GM19395 (cell line): ENCODE measurements at regions not wholly inside any gene's neighbourhood (a gene's known extent, or its start where the extent isn't known, plus 50 kb on each side); places are given as distances from the start of the nearest gene placed in this dataset.

ENCODE experiments used
- ATAC-seq: cut with Tn5 transposase; IDR thresholded peaks from one replicate; pipeline ENCODE4 v1.9.1; 2021; ENCODE audit warnings: mild to moderate bottlenecking, moderate library complexity; ENCODE audit not compliant: unreplicated experiment

DNA sequence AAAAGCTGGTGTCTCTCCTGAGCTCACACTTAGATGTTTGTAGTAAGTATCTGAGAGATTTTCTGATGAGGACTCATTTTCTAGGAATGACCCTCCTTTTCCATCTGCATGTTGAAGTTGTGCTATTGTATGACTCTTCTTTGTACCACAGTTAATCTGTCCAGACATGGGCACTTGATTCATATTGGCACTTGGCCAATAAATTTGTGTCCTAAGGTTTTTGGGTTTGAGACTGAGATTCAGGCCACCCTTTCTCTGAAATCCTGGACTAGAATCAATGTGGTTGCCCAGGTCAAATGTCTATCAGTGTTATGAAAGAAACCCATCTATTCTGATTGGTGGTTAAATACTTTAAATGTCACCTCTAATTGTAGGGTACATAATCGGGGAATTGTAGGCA is 869.0 kb downstream of the SH3BGRL start:
- ATAC-seq = no peak

- ATAC-seq = no peak
These were observed 879.1 kb downstream of the SH3BGRL start for GRCh38 chrX:82081027-82081426.

GRCh38 chrX:82087699-82088098 is 885.8 kb downstream of the SH3BGRL start:
- ATAC-seq = no peak

GRCh38 chrX:82092307-82092706 is 890.4 kb downstream of the SH3BGRL start:
- ATAC-seq = no peak

DNA sequence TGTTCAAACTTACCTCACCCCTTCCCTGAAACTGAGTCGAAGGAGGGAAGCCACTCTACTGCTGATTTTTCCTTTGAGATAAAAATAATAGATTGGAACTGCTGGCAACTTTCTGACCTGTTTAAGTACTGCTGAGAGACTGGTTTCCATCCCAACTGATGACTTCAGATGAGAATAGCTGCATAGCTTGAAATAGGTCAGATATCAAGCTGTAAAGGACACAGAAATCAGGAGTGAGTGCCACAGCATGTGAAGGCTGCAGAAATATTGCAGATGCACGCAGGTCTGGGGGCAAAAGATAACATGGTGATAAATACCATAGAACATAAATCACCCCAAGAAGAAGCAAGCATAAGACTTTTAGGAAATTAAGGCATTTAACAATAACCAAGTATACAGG is 923.2 kb downstream of the SH3BGRL start:
- no peak for ATAC-seq

DNA sequence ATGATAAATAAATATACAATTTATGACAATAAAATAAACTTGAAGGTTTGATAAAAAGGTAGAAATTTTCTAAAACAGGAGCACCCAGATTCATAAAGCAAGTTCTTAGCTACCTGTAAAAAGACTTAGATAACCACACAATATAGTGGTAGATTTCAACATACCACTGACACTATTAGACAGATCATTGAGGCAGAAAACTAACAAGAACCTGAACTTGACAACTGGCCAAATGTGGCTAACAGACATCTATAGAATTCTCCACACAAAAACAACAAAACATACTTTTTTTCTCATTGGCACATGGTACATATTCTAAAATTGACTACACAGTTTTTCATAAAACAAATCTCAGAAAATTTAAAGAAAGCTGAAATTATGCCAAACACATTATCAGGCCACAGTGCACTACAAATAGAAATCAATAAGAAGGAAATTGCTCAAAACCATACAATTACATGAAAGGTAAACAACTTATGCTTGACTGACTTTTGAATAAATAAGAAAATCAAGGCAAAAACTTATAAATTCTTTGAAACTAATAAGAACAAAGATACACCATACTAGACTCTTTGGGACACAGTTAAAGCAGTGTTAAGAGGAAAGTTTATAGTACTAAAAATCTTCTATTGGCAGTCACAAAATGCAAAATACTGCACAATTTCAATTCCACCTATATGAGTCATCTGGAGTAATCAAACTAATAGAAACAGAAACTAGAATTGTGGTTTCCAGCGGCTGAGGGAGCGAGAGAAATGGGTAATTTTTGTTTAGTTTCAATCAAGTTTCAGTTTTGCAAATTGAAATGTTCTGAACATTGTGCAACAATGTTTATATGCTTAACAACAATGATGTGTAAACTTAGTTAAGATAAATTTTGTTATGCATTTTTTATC is 925.6 kb downstream of the SH3BGRL start:
- peak; percentile 97 for ATAC-seq

DNA sequence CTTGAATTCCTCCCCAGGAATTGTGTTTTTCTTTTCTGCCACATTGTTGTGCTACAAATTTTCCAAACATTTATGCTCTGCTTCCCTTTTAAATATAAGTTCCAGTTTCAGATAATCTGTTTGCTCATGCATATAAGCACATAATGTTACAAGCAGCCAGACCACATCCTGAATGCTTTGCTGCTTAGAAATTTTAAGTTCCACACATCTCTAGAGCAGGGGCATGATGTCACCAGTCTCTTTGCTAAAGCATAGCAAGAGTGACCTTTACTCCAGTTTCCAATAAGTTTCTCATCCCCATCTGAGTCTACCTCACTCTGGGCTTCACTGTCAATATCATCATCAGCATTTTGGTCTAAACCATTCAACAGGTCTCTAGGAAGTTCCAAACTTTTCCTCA is 932.5 kb downstream of the SH3BGRL start:
- ATAC-seq = no peak

DNA sequence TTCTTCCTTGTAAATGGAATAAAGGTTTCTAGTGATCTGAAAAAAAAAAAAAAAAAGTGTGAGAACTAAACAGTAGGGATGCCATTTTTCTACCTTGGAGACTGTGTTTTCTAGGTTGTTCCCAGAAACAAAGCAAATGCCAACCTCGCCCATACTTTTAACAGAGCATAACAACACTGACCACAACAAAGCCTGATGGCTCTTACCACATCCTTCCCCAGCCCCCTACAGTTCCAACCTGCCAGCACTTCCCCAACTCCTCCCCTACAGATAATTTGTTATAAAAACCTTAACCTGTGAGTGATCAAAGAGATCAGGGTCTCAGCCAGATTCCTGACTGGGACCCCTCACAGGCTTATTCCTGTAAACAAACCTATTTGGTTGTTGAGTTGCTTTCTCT is 940.0 kb downstream of the SH3BGRL start:
- no peak for ATAC-seq

GRCh38 chrX:82161195-82161594 is 959.3 kb downstream of the SH3BGRL start:
- no peak for ATAC-seq

DNA sequence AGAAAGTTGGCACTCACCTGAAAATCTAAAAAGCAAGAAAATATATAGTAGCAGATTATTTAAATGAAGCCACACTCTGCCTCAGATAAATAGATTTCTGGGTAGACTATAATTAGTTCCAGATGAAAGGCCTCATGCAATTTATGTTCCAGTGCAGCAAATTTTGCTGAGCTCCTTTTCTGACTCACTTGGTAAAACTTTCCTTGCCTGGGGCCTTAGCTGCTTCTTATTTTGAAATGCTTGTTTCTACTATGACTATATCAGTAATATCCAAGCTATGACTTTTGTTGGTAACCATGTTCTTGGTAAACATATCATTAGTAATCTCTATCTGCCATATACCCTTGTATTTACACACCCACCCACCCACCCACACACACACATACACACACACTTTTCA is 961.8 kb downstream of the SH3BGRL start:
- no peak for ATAC-seq

GRCh38 chrX:82196866-82197265 is 995.0 kb downstream of the SH3BGRL start:
- no peak for ATAC-seq

DNA sequence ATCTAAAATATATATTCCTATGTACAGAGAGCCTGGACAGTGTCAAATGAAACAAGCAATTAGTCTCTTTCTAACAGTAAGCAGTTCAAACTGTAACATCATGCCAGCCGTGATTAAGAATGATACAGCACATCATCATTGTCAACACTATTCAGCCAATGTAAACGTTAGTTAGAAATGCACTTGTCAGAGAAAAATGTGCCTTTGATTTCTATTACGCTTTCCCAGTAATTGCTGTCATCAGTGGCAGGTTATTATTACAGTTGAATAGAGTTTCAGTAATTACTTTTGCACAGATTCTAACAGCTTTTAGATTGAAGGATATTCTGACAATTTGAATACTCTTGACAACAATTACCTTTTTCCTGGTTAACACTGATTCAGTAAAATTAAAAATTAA is 1007.1 kb downstream of the SH3BGRL start:
- ATAC-seq = no peak

- peak; percentile 95 for ATAC-seq
These were observed 1016.5 kb downstream of the SH3BGRL start for GRCh38 chrX:82218361-82218760.

GRCh38 chrX:82219129-82219528 is 1017.2 kb downstream of the SH3BGRL start:
- no peak for ATAC-seq

DNA sequence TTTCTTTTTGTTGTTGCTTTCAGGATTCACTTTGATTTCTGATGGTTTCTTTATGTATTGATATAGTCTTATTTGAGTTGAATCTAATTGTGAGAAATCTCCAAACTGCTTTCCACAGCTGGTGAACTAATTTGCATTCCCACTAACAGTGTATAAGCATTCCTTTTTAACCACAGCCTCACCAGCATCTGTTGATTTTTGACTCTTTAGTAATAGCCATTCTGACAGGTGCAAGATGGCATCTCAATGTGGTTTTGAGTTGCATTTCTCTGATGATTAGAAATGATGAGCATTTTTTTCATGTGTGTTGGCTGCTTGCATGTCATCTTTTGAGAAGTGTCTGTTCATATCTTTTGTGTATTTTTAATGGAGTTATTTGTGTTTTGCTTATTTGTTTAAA is 1023.1 kb downstream of the SH3BGRL start:
- no peak for ATAC-seq

GRCh38 chrX:82230013-82230412 is 1028.1 kb downstream of the SH3BGRL start:
- no peak for ATAC-seq

- ATAC-seq = no peak
These were observed 1030.8 kb downstream of the SH3BGRL start for GRCh38 chrX:82232679-82233078.

DNA sequence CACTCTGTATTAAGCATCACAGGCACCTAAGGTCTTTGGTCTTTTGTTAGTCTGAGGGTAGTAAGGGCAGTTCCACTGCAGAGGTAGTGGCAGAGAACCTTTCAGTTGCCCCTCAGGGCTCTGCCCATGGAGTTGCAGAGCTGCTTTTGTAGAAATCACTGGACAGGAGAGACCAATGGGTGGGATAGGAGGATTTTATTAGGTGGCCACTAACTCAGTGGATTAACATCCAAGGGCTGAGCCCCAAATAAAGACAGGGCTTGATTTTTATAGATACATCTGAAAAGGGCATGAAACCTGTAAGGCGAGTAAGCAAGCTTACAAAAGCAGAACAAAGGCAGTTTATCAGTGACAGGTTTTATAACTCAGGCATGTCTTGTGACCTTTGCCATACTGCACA is 1035.4 kb downstream of the SH3BGRL start:
- no peak for ATAC-seq
